ENCODE measurements at regions not wholly inside any gene's neighbourhood (a gene's known extent, or its start where the extent isn't known, plus 50 kb on each side); places are given as distances from the start of the nearest gene placed in this dataset.
"Not testable (repeated sequence)": the region's sequence is repeated elsewhere in the genome, so short reads cannot be mapped to it uniquely, and the experiment has no call there.

DNA sequence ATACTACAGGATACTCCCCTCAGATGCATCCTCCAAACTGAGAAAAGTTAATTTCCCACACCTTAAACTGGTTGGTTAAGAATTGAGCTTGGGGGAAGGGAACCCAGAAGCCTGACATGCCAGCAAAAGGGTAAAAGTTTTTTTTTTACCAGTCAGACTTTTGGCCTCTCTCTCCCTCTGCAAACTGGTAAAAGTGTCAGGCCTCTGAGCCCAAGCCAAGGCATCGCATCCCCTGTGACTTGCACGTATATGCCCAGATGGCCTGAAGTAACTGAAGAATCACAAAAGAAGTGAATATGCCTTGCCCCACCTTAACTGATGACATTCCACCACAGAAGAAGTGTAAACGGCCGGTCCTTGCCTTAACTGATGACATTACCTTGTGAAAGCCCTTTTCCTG, 962.3 kb upstream of the GRIA3 start:
- not testable (repeated sequence) for DNase-seq

DNA sequence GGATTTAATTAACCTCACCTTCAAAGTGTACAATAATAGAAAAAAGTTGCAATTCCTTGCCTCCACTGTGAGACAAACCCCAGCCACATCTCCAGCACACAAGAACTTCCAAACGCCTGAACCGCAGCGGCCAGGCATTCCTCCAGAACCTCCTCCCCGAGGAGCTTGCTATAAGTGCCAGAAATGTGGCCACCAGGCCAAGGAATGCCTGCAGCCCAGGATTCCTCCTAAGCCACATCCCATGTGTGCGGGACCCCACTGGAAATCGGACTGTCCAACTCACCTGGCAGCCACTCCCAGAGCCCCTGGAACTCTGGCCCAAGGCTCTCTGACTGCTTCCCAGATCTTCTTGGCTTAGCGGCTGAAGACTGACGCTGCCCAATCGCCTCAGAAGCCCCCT, 959.9 kb upstream of the GRIA3 start:
- DNase-seq = not testable (repeated sequence)

DNA sequence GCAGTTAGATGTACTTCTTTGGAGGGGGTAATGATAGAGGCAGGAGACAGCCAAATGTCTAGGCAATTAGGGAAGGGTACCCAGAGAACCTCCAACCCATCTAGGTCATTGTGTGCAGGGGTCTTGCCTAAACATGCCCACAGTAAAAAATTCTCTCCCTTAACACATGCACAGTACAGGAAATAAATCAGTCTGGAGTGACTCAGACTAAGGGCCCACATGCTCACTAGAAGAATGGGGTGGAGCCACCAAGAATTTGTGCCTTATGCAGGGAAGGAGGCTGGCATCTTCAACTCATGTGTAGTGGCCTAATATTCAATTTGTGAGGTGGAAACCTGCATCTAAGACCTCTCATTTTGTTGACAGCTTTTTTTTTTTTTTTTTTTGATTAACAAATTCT, 945.3 kb upstream of the GRIA3 start:
- peak; percentile 2 for DNase-seq

GRCh38 chrX:122241959-122242358, 942.1 kb upstream of the GRIA3 start:
- DNase-seq = no peak

GRCh38 chrX:122244080-122244479, 940.0 kb upstream of the GRIA3 start:
- DNase-seq = no peak

- no peak for DNase-seq
Measured at GRCh38 chrX:122245175-122245574, 938.9 kb upstream of the GRIA3 start.

GRCh38 chrX:122245943-122246342, 938.1 kb upstream of the GRIA3 start:
- no peak for DNase-seq

GRCh38 chrX:122246937-122247336, 937.1 kb upstream of the GRIA3 start:
- DNase-seq = no peak

- no peak for DNase-seq
Measured at GRCh38 chrX:122248681-122249080, 935.4 kb upstream of the GRIA3 start.

GRCh38 chrX:122252454-122252853, 931.6 kb upstream of the GRIA3 start:
- no peak for DNase-seq

- no peak for DNase-seq
Measured at GRCh38 chrX:122268353-122268752, 915.7 kb upstream of the GRIA3 start.

DNA sequence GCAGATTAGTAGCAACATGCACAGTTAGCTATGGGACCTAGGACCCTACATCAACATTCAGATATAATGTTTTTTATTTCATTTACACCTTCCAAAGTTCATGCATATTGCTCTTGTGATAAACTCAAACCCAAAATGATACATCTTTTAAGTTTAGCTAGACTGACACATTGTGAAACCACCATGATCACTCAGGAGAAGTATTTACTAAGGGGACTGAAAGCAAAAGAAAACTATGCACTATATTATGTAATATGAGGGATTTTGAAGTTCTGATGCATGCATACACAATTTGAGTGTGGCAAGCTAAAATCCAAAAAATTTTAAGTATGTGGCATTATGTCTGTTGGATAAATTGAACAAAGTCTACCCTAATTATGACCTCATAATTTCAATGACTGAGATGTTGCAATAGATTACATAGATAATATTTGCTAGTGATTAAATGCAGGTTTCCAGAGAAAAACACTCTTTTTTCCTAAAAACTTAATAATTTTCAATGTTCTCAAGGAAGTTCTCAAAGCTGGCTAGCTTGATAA, 914.8 kb upstream of the GRIA3 start:
- DNase-seq = no peak

- no peak for DNase-seq
Measured at GRCh38 chrX:122270809-122271494, 913.1 kb upstream of the GRIA3 start.

DNA sequence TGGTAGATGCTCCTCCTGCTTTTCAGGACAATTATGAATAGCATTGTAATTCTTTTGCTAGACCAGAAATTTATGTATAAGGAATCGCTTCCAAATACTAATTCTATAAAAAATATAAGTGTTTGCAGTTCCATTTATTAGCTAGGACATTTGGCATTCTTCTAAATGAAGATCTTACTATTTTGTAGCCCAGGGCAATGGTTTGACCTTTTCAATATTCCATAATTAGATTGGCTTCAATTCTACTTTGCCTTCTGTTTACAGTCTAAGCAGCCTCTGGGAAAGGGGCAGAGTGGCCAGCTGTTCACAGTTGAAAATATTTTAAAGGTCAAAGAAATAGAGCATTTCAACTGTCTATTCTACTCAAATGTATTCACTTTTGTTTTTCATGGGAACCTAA, 912.1 kb upstream of the GRIA3 start:
- DNase-seq = no peak

DNA sequence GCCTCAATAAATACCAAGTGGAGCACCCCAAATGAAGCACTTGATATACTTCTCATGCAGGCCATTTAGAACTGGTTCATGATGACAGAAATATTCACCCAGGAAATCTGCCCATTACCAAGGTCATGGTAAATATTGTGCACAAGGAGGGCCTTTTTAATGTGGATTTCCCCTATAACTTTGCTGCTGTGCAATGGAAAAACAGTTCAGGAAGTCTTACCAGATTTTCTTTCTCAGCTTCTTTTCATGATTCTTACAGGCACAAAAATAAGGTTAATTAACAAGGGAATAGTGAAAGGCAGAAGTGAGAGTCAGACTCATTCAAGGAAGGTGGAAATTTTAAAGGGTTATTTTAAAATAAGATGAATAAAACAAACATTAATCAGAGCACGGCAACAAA, 904.3 kb upstream of the GRIA3 start:
- no peak for DNase-seq

- DNase-seq = not testable (repeated sequence)
Measured at GRCh38 chrX:122299822-122300221, 884.3 kb upstream of the GRIA3 start.

DNA sequence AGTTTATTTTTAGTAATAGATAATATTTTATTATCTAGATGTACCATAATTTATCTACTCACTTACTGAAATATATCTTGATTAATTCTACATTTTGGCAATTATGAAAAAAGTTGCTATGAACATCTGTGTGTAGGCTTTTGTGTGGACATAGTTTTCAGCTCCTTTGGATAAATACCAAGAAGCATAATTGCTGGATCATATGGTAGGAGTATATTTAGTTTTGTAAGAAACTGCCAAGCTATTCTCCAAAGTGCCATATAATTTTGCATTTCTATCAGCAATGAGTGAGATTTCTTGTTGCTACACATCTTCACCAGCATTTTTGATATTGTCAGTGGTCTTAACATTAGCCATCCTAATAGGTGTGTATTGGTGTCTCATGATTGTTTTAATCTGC, 882.6 kb upstream of the GRIA3 start:
- no peak for DNase-seq

DNA sequence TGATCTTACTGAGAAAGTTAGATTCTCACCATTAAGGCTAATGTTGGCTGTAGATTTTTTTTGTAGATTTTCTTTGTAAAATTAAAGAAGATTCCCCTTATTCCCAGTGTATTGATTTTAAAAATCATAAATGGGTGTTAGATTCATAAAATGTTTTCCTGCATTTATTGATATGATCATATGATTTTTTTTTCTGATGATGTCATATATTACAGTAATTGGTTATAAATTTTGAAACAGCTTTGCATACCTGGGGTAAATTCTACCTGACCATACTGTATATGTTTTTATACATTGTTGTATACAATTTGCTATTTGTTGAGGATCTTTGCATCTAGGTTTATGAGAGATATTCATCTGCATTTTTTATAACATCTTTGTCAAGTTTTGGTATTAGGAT, 880.3 kb upstream of the GRIA3 start:
- no peak for DNase-seq

GRCh38 chrX:122344816-122345215, 839.3 kb upstream of the GRIA3 start:
- DNase-seq = no peak

- no peak for DNase-seq
Measured at GRCh38 chrX:122363112-122363795, 820.8 kb upstream of the GRIA3 start.

DNA sequence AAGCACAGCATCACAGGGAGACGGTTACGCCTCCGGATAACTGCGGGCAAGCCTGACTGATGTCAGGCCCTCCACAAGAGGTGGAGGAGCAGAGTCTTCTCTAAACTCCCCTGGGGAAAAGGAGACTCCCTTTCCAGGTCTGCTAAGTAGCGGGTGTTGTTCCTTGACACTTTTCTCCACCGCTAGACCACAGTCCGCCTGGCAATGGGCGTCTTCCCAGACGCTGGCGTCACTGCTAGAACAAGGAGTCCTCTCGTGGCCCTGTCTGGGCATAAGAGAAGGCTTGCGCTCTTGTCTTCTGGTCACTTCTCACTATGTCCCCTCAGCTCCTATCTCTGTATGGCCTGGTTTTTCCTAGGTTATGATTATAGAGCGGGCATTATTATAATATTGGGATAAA, 808.5 kb upstream of the GRIA3 start:
- DNase-seq = not testable (repeated sequence)

DNA sequence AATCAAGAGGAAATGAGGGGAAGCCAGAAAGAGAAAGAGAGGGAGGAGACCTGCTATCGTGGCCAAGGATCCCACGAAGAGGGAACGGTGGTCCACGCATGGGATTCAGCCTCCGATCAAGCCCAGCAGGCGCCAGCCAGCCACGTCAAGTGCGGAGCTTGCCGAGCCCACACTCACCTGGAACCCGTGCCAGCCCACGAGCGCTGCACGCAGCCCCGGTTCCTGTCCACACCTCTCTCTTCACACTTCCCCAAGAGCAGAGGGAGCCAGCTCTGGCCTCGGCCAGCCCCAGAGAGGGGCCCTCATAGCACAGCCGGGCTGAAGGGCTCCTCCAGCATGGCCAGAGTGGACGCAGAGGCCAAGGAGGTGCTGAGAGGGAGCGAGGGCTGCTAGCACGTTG, 795.1 kb upstream of the GRIA3 start:
- no peak for DNase-seq

GRCh38 chrX:122418758-122419157, 765.3 kb upstream of the GRIA3 start:
- DNase-seq = no peak

- no peak for DNase-seq
Measured at GRCh38 chrX:122421434-122422121, 762.5 kb upstream of the GRIA3 start.
